ENCODE measurements at regions not wholly inside any gene's neighbourhood (a gene's known extent, or its start where the extent isn't known, plus 50 kb on each side); places are given as distances from the start of the nearest gene placed in this dataset.
A peak's percentile ranks its signal among the peaks of the same experiment; 100 is the strongest.

- no peaks in the 10 kb centered on the region for H3K4me1 ChIP-seq (ENCODE audit: insufficient read depth)
- H3K9me3 ChIP-seq, result no peaks in the 10 kb centered on the region
- intact Hi-C loops (cut with DNase I), result loop anchor here in 2 of 4 donors (10.0 kb wide), 2 partner anchors 55 to 65 kb away; no protein-coding TSS in a partner anchor
- no peaks in the 10 kb centered on the region for H3K36me3 ChIP-seq
- H3K4me3 ChIP-seq, result no peak overlapping the region
- TF ChIP-seq EP300 (IDR thresholded peaks at IDR 0.05), result no peak
- TF ChIP-seq POLR2A (IDR thresholded peaks at IDR 0.05), result no peak
- TF ChIP-seq CTCF (IDR thresholded peaks at IDR 0.05), result no peak
- WGBS, 3 donors, result 72 to 79% (median 78%) methylated on average over 15 to 19 of the region's 19 CpGs
- no peaks in the 10 kb centered on the region for H3K27me3 ChIP-seq
- no peak overlapping the region for H3K27ac ChIP-seq
- peak in 1 of 5 donors; percentile 10 for DNase-seq
These were observed 167.8 kb downstream of the BRD1 start for GRCh38 chr22:49659924-49660315.

GRCh38 chr22:49659281-49659923, 168.3 kb downstream of the BRD1 start:
- Histone ChIP-seq H3K27ac (no peak overlapping the region), H3K27me3 (no peaks in the 10 kb centered on the region), H3K4me1 (ENCODE audit: insufficient read depth) (no peaks in the 10 kb centered on the region), H3K36me3 (no peaks in the 10 kb centered on the region), H3K4me3 (no peak overlapping the region), H3K9me3 (no peaks in the 10 kb centered on the region)
- TF ChIP-seq EP300 (IDR thresholded peaks at IDR 0.05) (no peak), CTCF (IDR thresholded peaks at IDR 0.05) (no peak), POLR2A (IDR thresholded peaks at IDR 0.05) (no peak)
- DNase-seq, result peak in 1 of 5 donors; percentile 9
- intact Hi-C loops (cut with DNase I), result loop anchor here in 2 of 4 donors (10.0 kb wide), 2 partner anchors 55 to 65 kb away; no protein-coding TSS in a partner anchor
- 59 to 60% (median 60%) methylated on average over 19 of the region's 19 CpGs for WGBS, 3 donors

GRCh38 chr22:49658902-49659280, 168.8 kb downstream of the BRD1 start:
- H3K27ac ChIP-seq, result no peak overlapping the region
- H3K4me3 ChIP-seq, result no peak overlapping the region
- TF ChIP-seq CTCF (IDR thresholded peaks at IDR 0.05) (no peak), POLR2A (IDR thresholded peaks at IDR 0.05) (no peak), EP300 (IDR thresholded peaks at IDR 0.05) (no peak)
- no peaks in the 10 kb centered on the region for H3K9me3 ChIP-seq
- H3K27me3 ChIP-seq, result no peaks in the 10 kb centered on the region
- H3K36me3 ChIP-seq, result no peaks in the 10 kb centered on the region
- DNase-seq, result peak in 2 of 5 donors; percentile 0 to 1
- 54 to 63% (median 56%) methylated on average over 9 of the region's 9 CpGs for WGBS, 3 donors
- intact Hi-C loops (cut with DNase I), result loop anchor here in 2 of 4 donors (10.0 kb wide), 2 partner anchors 56 to 64 kb away; no protein-coding TSS in a partner anchor
- H3K4me1 ChIP-seq (ENCODE audit: insufficient read depth), result no peaks in the 10 kb centered on the region

GRCh38 chr22:49657974-49658590, 169.6 kb downstream of the BRD1 start:
- DNase-seq, result peak in 1 of 5 donors; percentile 4
- Histone ChIP-seq H3K27me3 (no peaks in the 10 kb centered on the region), H3K36me3 (no peaks in the 10 kb centered on the region), H3K9me3 (no peaks in the 10 kb centered on the region), H3K4me1 (ENCODE audit: insufficient read depth) (no peaks in the 10 kb centered on the region), H3K4me3 (no peak overlapping the region), H3K27ac (no peak overlapping the region)
- TF ChIP-seq CTCF (IDR thresholded peaks at IDR 0.05) (no peak), POLR2A (IDR thresholded peaks at IDR 0.05) (no peak), EP300 (IDR thresholded peaks at IDR 0.05) (no peak)
- WGBS, 3 donors, result 78 to 80% (median 79%) methylated on average over 12 of the region's 12 CpGs
- intact Hi-C loops (cut with DNase I), result loop anchor here in 2 of 4 donors (10.0 kb wide), 2 partner anchors 57 to 63 kb away; no protein-coding TSS in a partner anchor
